ENCODE measurements at regions not wholly inside any gene's neighbourhood (a gene's known extent, or its start where the extent isn't known, plus 50 kb on each side); places are given as distances from the start of the nearest gene placed in this dataset.

GRCh38 chr17:63275318-63275970 lies 170.7 kb downstream of the CYB561 start:
- Histone ChIP-seq H3K36me3 (replicated peaks in 1 of 2; ENCODE audit: control insufficient read depth in 1 of 2, insufficient read depth in 2 of 2, low read length in 1 of 2) (peaks cover 0 to 18% of the 10 kb centered on the region in 2 experiments), H3K4me3 (ENCODE audit: low read depth in 2 of 2, low read length in 1 of 2) (no peak overlapping the region), H3K9ac (peak overlapping the region; percentile 38; the same call in 1 of the 2 replicates), H3F3A (replicated peaks; ENCODE audit: insufficient read depth) (peaks cover 63% of the 10 kb centered on the region), H3K4me2 (peak overlapping the region; percentile 20; the same call in 1 of the 2 replicates), H3K27ac (ENCODE audit: low read depth in 2 of 2, low read length in 1 of 2) (peak overlapping the region; percentile 26 to 97; a peak in 3 of 4 replicates), H3K79me2 (ENCODE audit: insufficient read depth) (peaks cover 41% of the 10 kb centered on the region), H3K9me3 (no peaks in the 10 kb centered on the region), H4K20me1 (ENCODE audit: insufficient read depth) (no peaks in the 10 kb centered on the region), H2AFZ (ENCODE audit: low read depth) (no peak overlapping the region), H3K27me3 (ENCODE audit: insufficient read depth) (no peaks in the 10 kb centered on the region), H3K4me1 (ENCODE audit: control insufficient read depth in 1 of 2, insufficient read depth in 2 of 2, low read depth in 1 of 2, low read length in 1 of 2) (peaks cover 0 to 60% of the 10 kb centered on the region in 2 experiments; a peak in 3 of 4 replicates), H3K9me2 (no peaks in the 10 kb centered on the region)
- TF ChIP-seq MXI1 (IDR thresholded peaks at IDR 0.05; ENCODE audit: low read depth, low read length) (no peak), PBX3 (IDR thresholded peaks at IDR 0.05) (peak; percentile 96), TEAD4 (IDR thresholded peaks at IDR 0.05; ENCODE audit: borderline replicate concordance, insufficient read depth) (peak; percentile 95), TAF1 (IDR thresholded peaks at IDR 0.05; ENCODE audit: borderline replicate concordance, low read depth, low read length) (peak; percentile 52; the same call in 1 of the 2 replicates), RXRA (IDR thresholded peaks at IDR 0.05; ENCODE audit: borderline replicate concordance, low read depth) (peak; percentile 80; the same call in 1 of the 2 replicates), REST (IDR thresholded peaks at IDR 0.05; ENCODE audit: low read depth, low read length) (peak; percentile 55; the same call in 1 of the 2 replicates), JUND (IDR thresholded peaks at IDR 0.05) (peak; percentile 100), FOXJ3 (CRISPR knock-in tag; IDR thresholded peaks at IDR 0.05) (no peak), ZBTB33 (IDR thresholded peaks at IDR 0.05; ENCODE audit: borderline replicate concordance, low read depth) (peak; percentile 75), CTCF (IDR thresholded peaks at IDR 0.05) (no peak), FOXM1 (IDR thresholded peaks at IDR 0.05; ENCODE audit: low read depth) (peak; percentile 87; the same call in 1 of the 2 replicates), YY1 (IDR thresholded peaks at IDR 0.05; ENCODE audit: low read depth) (no peak), NFIC (IDR thresholded peaks at IDR 0.05; ENCODE audit: borderline replicate concordance) (peak; percentile 94; the same call in 1 of the 2 replicates), MAX (IDR thresholded peaks at IDR 0.05; ENCODE audit: low read depth) (peak; percentile 24; the same call in 1 of the 2 replicates), GABPA (IDR thresholded peaks at IDR 0.05; ENCODE audit: low read depth) (no peak), FOSL2 (IDR thresholded peaks at IDR 0.05; ENCODE audit: borderline replicate concordance, low read depth) (peak; percentile 100), ELF1 (IDR thresholded peaks at IDR 0.05) (no peak), TCF12 (IDR thresholded peaks at IDR 0.05) (peak; percentile 97), MEF2A (IDR thresholded peaks at IDR 0.05; ENCODE audit: borderline replicate concordance, low read depth) (peak; percentile 88), EP300 (IDR thresholded peaks at IDR 0.05; ENCODE audit: borderline replicate concordance in 1 of 2, low read depth in 1 of 2, low read length in 1 of 2) (peak; percentile 71 to 99), POLR2AphosphoS5 (IDR thresholded peaks at IDR 0.05; ENCODE audit: low read depth, low read length) (peak; percentile 87; the same call in 1 of the 2 replicates)
- WGBS (ENCODE audit: low lambda C conversion rate), result 3% methylated on average over 1 of the region's 1 CpG
- POLR2A ChIA-PET, result no interaction called here
- CTCF ChIA-PET, result interaction anchor here (0.6 to 2.4 kb wide), 4 partner anchors 9 to 280 kb away, joined by 3 to 11 read pairs (median 3); no protein-coding TSS in a partner anchor
- no peak for DNase-seq
